Smooth muscle cell (in vitro differentiated cells): ENCODE measurements at regions not wholly inside any gene's neighbourhood (a gene's known extent, or its start where the extent isn't known, plus 50 kb on each side); places are given as distances from the start of the nearest gene placed in this dataset.

Source experiments
- DNase-seq: peaks from one replicate; lab custom pipeline; 2025; ENCODE audit not compliant: unreplicated experiment; lab: John Stamatoyannopoulos, UW
- H2AFZ ChIP-seq: fragments of 200-600 bp; sonication (generic); 2 replicates; pipeline ENCODE4 v1.6.0; 2016; ENCODE audit warnings: antibody characterized with exemption, low read depth, mild to moderate bottlenecking
- H3F3A ChIP-seq: fragments of 200-600 bp; sonication (generic); 2 replicates; pipeline ENCODE4 v1.6.0; 2017; ENCODE audit warnings: antibody characterized with exemption, low read depth
- H3K27ac ChIP-seq: fragments of 200-600 bp; sonication (generic); 2 replicates; pipeline ENCODE4 v1.5.1; 2016; ENCODE audit warnings: low read depth, mild to moderate bottlenecking
- H3K27me3 ChIP-seq: fragments of 200-600 bp; sonication (generic); 2 replicates; pipeline ENCODE4 v1.6.1; 2016; ENCODE audit warnings: low read depth, mild to moderate bottlenecking
- H3K36me3 ChIP-seq: fragments of 200-600 bp; sonication (generic); 2 replicates; pipeline ENCODE4 v1.5.1; 2016; ENCODE audit warnings: low read depth
- H3K4me1 ChIP-seq: fragments of 200-600 bp; sonication (generic); 2 replicates; pipeline ENCODE4 v1.5.1; 2016; ENCODE audit warnings: low read depth
- H3K4me2 ChIP-seq: fragments of 200-600 bp; sonication (generic); 2 replicates; pipeline ENCODE4 v1.6.0; 2016; ENCODE audit warnings: mild to moderate bottlenecking
- H3K4me3 ChIP-seq: fragments of 200-600 bp; sonication (generic); 2 replicates; pipeline ENCODE4 v1.5.1; 2016; ENCODE audit warnings: mild to moderate bottlenecking
- H3K79me2 ChIP-seq: fragments of 200-600 bp; sonication (generic); 2 replicates; pipeline ENCODE4 v1.6.0; 2016; ENCODE audit warnings: low read depth, mild to moderate bottlenecking
- H3K9ac ChIP-seq: fragments of 200-600 bp; sonication (generic); 2 replicates; pipeline ENCODE4 v1.6.0; 2016; ENCODE audit warnings: low read depth
- H3K9me3 ChIP-seq: fragments of 200-600 bp; sonication (generic); replicated peaks from 2 replicates; pipeline ENCODE4 v1.5.1; 2016; ENCODE audit warnings: low read depth
- H4K20me1 ChIP-seq: fragments of 200-600 bp; sonication (generic); 2 replicates; pipeline ENCODE4 v1.6.0; 2016; ENCODE audit warnings: low read depth
- WGBS: methylation state at CpG from one replicate; pipeline ENCODE4 v1.1.7; 2016; ENCODE audit warnings: low lambda C conversion rate; 5-methylcytosine and 5-hydroxymethylcytosine counted together
- TF ChIP-seq, protein P1 (sequence below): fragments of 200-600 bp; sonication (generic); IDR thresholded peaks from 2 replicates; pipeline ENCODE4 v1.5.1; 2017; ENCODE audit warnings: borderline replicate concordance, mild to moderate bottlenecking, antibody characterized with exemption; ENCODE audit not compliant: insufficient read depth, poor library complexity, severe bottlenecking

DNA sequence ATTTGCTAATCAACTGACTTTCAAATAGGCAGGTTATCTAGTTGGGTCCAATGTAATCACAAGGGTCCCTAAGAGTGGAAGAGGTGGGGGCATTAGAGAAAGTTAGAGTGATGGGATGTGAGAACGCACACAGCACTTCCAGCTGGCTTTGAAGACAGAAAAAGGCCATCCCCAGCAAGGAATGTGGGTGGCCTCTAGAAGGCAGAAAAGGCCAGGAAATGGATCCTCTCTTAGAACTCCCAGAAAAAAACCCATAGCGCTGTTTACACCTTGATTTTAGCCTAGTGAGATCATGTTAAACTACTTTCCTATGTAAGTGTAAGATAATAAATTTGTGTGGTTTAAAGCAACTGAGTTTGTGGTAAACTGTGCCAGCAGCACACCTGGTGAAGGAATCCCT, 219.5 kb upstream of the HABP2 start:
- Histone ChIP-seq H2AFZ (no peak overlapping the region), H3K4me1 (peaks cover 4% of the 10 kb centered on the region), H3K4me2 (no peak overlapping the region), H3K27me3 (no peaks in the 10 kb centered on the region), H3K79me2 (no peaks in the 10 kb centered on the region), H4K20me1 (no peaks in the 10 kb centered on the region), H3K9ac (no peak overlapping the region), H3F3A (peaks cover 3% of the 10 kb centered on the region), H3K27ac (no peak overlapping the region), H3K36me3 (no peaks in the 10 kb centered on the region), H3K4me3 (no peak overlapping the region), H3K9me3 (no peaks in the 10 kb centered on the region)
- TF ChIP-seq, protein P1, sequence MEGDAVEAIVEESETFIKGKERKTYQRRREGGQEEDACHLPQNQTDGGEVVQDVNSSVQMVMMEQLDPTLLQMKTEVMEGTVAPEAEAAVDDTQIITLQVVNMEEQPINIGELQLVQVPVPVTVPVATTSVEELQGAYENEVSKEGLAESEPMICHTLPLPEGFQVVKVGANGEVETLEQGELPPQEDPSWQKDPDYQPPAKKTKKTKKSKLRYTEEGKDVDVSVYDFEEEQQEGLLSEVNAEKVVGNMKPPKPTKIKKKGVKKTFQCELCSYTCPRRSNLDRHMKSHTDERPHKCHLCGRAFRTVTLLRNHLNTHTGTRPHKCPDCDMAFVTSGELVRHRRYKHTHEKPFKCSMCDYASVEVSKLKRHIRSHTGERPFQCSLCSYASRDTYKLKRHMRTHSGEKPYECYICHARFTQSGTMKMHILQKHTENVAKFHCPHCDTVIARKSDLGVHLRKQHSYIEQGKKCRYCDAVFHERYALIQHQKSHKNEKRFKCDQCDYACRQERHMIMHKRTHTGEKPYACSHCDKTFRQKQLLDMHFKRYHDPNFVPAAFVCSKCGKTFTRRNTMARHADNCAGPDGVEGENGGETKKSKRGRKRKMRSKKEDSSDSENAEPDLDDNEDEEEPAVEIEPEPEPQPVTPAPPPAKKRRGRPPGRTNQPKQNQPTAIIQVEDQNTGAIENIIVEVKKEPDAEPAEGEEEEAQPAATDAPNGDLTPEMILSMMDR, result no peak
- no peak for DNase-seq
- 84% methylated on average over 2 of the region's 2 CpGs for WGBS

DNA sequence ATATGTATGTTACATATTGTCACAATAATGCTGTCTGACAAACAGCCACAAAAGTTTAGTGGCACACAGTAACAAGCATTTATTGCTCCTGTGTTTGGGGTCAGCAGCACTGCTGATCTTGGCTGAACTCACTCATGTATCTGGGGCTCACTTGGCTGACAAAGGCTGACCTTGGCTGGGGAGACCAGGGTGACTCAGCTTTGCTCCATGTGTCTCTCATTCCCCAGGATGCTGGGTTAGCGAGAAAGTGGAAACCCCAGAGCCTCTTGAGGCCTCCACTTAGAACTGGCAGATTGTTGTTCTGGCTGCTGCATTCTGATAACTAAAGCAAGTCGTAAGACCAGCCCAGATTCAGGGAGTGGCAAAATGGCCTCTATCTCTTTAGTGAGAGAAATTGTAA, 217.3 kb upstream of the HABP2 start:
- H3K79me2 ChIP-seq, result no peaks in the 10 kb centered on the region
- no peaks in the 10 kb centered on the region for H3K9me3 ChIP-seq
- H3K4me2 ChIP-seq, result no peak overlapping the region
- H3K36me3 ChIP-seq, result no peaks in the 10 kb centered on the region
- H3K4me1 ChIP-seq, result no peaks in the 10 kb centered on the region
- H3K4me3 ChIP-seq, result no peak overlapping the region
- H4K20me1 ChIP-seq, result no peaks in the 10 kb centered on the region
- no peak overlapping the region for H2AFZ ChIP-seq
- TF ChIP-seq, protein P1, result no peak
- H3K27ac ChIP-seq, result no peak overlapping the region
- H3F3A ChIP-seq, result no peaks in the 10 kb centered on the region
- DNase-seq, result no peak
- H3K9ac ChIP-seq, result no peak overlapping the region
- H3K27me3 ChIP-seq, result no peaks in the 10 kb centered on the region
- WGBS, result 70% methylated on average over 2 of the region's 2 CpGs

DNA sequence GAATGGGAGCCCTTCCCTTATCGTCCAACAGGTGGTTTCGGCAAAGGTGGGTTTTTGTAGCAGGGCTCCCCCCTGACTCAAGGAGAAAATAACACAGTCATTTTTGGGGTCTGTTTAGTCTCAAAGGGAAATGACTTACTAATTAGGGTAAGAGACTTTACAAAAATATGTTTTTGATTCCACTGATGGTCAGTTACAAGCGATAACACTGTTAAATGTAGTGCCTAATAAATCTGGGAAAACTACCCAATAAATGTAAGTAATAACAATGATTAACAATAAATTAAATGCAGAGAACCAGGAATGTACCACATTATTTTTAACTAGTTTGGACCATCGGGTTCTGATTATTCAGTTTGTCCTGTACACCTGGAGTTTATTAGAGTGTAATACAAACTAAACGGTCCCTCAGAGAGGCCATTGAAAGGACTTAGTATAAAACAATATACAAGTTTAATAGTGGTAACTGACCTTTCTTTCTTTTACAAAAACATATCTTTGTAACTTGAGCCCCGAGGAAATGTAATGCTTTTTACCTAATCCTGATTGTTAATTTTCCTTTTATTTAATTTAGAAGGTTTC, 216.2 kb upstream of the HABP2 start:
- TF ChIP-seq, protein P1, result no peak
- Histone ChIP-seq H3F3A (no peaks in the 10 kb centered on the region), H3K4me2 (no peak overlapping the region), H3K9ac (no peak overlapping the region), H3K27ac (no peak overlapping the region), H4K20me1 (no peaks in the 10 kb centered on the region), H3K27me3 (no peaks in the 10 kb centered on the region), H3K9me3 (no peaks in the 10 kb centered on the region), H3K4me3 (no peak overlapping the region), H3K4me1 (no peaks in the 10 kb centered on the region), H3K36me3 (no peaks in the 10 kb centered on the region), H3K79me2 (no peaks in the 10 kb centered on the region), H2AFZ (no peak overlapping the region)
- DNase-seq, result no peak
- WGBS, result 97% methylated on average over 6 of the region's 6 CpGs

DNA sequence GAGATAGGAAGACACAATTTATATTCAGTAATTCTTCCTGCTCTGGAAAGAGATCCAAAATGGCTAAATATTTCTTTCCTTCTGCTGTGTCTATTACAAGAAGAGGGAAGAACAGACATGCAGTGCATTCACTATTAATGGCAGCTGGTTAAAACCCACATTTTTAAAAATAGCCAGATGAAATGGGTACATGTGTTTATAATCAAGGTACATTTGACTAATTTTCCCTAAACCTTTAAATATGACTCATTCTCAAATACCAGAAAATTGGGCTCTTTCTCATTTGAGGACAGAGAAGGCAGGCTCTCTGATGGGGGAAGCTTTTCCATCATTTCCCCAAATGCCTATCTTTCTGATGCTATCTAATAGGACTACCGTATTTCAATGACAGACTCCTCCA, 215.7 kb upstream of the HABP2 start:
- Histone ChIP-seq H3K4me2 (no peak overlapping the region), H3K9ac (no peak overlapping the region), H3K36me3 (no peaks in the 10 kb centered on the region), H2AFZ (no peak overlapping the region), H3K9me3 (no peaks in the 10 kb centered on the region), H3K4me1 (no peaks in the 10 kb centered on the region), H3K79me2 (no peaks in the 10 kb centered on the region), H4K20me1 (no peaks in the 10 kb centered on the region), H3K27ac (no peak overlapping the region), H3K4me3 (no peak overlapping the region), H3K27me3 (no peaks in the 10 kb centered on the region), H3F3A (no peaks in the 10 kb centered on the region)
- WGBS, result 82% methylated on average over 1 of the region's 1 CpG
- DNase-seq, result no peak
- TF ChIP-seq, protein P1, result no peak
